Endothelial cell of umbilical vein (primary cell): ENCODE measurements at regions not wholly inside any gene's neighbourhood (a gene's known extent, or its start where the extent isn't known, plus 50 kb on each side); places are given as distances from the start of the nearest gene placed in this dataset.

ENCODE experiments used
- BruUV-seq: library from RNA; stranded (reverse); fragments of 400-500 nt; replicated peaks from 2 replicates; lab custom pipeline; 2021; lab: Mats Ljungman, UMichigan
- CTCF ChIA-PET: fragments of 300-600, 350-600 bp; sonication (Branson Sonifier 250); formaldehyde crosslinking; loops from one replicate; lab custom pipeline; 2021; ENCODE audit warnings: antibody characterized with exemption, inconsistent platforms; lab: Charles Lee
- POLR2A ChIA-PET: fragments of 300-600, 350-600 bp; sonication (Branson Sonifier 250); formaldehyde crosslinking; loops from one replicate; lab custom pipeline; 2021; ENCODE audit warnings: antibody characterized with exemption, inconsistent platforms; lab: Charles Lee
- DNase-seq: peaks from one replicate; pipeline ENCODE4 v3.0.0-alpha.2; 2011; ENCODE audit warnings: low read depth, low spot score
- FAIRE-seq: peaks from 2 replicates; lab custom pipeline; 2011; peaks lifted over from hg19 to GRCh38; lab: Jason Lieb, UNC
- H2AFZ ChIP-seq: 2 replicates; pipeline ENCODE4 v1.6.0; 2012; ENCODE audit warnings: low read depth, low read length, control low read depth, inconsistent platforms
- H3K27ac ChIP-seq: 2 replicates; pipeline ENCODE4 v1.5.1; 2011; ENCODE audit warnings: low read depth, mild to moderate bottlenecking, control low read depth, low read length, moderate library complexity; ENCODE audit not compliant: insufficient read depth
- H3K27me3 ChIP-seq, 2 experiments: 2 replicates each; pipeline versions ENCODE4 v1.6.0 to v1.6.1; 2011; ENCODE audit warnings: low read length in 2 of 2, mixed read lengths in 1 of 2; ENCODE audit not compliant: control insufficient read depth in 2 of 2, insufficient read depth in 2 of 2
- H3K36me3 ChIP-seq, 2 experiments: 2 replicates in 1 of 2; 3 replicates in 1 of 2; pipeline ENCODE4 v1.5.1; 2011; ENCODE audit warnings: low read length in 2 of 2, mild to moderate bottlenecking in 1 of 2, moderate library complexity in 1 of 2; ENCODE audit not compliant: control insufficient read depth in 2 of 2, insufficient read depth in 2 of 2; ENCODE audit errors: extremely low read depth in 1 of 2
- H3K4me1 ChIP-seq: 3 replicates; pipeline ENCODE4 v1.5.1; 2011; ENCODE audit warnings: mild to moderate bottlenecking, low read length; ENCODE audit not compliant: control insufficient read depth, insufficient read depth; ENCODE audit errors: extremely low read depth
- H3K4me2 ChIP-seq: 2 replicates; pipeline ENCODE4 v1.6.1; 2011; ENCODE audit warnings: low read length, control low read depth, mixed read lengths; ENCODE audit not compliant: insufficient read depth
- H3K4me3 ChIP-seq, 3 experiments: fragments of 200-600 bp in 1 of 3; sonication (generic), shearing (Covaris generic) in 1 of 3; replicated peaks in 1 of 3; 2 replicates each; pipeline ENCODE4 v1.5.1; 2011 to 2016; ENCODE audit warnings: control low read depth in 3 of 3, low read length in 3 of 3, mild to moderate bottlenecking in 2 of 3, inconsistent platforms in 1 of 3, low read depth in 1 of 3, moderate library complexity in 1 of 3; ENCODE audit not compliant: insufficient read depth in 1 of 3
- H3K79me2 ChIP-seq: 2 replicates; pipeline ENCODE4 v1.6.0; 2012; ENCODE audit warnings: low read length, inconsistent platforms; ENCODE audit not compliant: control insufficient read depth, insufficient read depth
- H3K9ac ChIP-seq: replicated peaks from 2 replicates; pipeline ENCODE3; 2011; ENCODE audit warnings: low read length, control low read depth; ENCODE audit not compliant: insufficient read depth; ENCODE audit errors: extremely low read depth
- H3K9me1 ChIP-seq: replicated peaks from 3 replicates; pipeline ENCODE4 v1.6.0; 2011; ENCODE audit warnings: mild to moderate bottlenecking, low read length; ENCODE audit not compliant: control insufficient read depth, insufficient read depth; ENCODE audit errors: extremely low read depth
- H3K9me3 ChIP-seq: replicated peaks from 2 replicates; pipeline ENCODE4 v1.5.1; 2012; ENCODE audit warnings: low read length, inconsistent platforms; ENCODE audit not compliant: control insufficient read depth, insufficient read depth
- H4K20me1 ChIP-seq: replicated peaks from 2 replicates; pipeline ENCODE3; 2011; ENCODE audit warnings: mild to moderate bottlenecking, low read length; ENCODE audit not compliant: control insufficient read depth, insufficient read depth; ENCODE audit errors: extremely low read depth
- CTCF ChIP-seq, 2 donors: IDR thresholded peaks; 1 replicate in 1 of 2; 2 replicates in 1 of 2; pipeline ENCODE4 v1.5.1; 2011; ENCODE audit warnings: low read length in 2 of 2, mild to moderate bottlenecking in 2 of 2, moderate library complexity in 2 of 2, control low read depth in 1 of 2, inconsistent platforms in 1 of 2, low read depth in 1 of 2; ENCODE audit not compliant: insufficient read depth in 1 of 2; ENCODE audit errors: extremely low read depth in 1 of 2
- EZH2 ChIP-seq: IDR thresholded peaks from 2 replicates; pipeline ENCODE4 v1.6.1; 2012; ENCODE audit warnings: borderline replicate concordance, low read depth, mild to moderate bottlenecking, moderate library complexity, low read length, inconsistent platforms; ENCODE audit not compliant: severe bottlenecking
- FOS ChIP-seq: IDR thresholded peaks from 2 replicates; pipeline ENCODE4 v1.6.1; 2011; ENCODE audit warnings: mild to moderate bottlenecking, low read length, moderate library complexity, borderline replicate concordance; ENCODE audit not compliant: insufficient read depth
- GATA2 ChIP-seq: IDR thresholded peaks from 2 replicates; pipeline ENCODE4 v1.7.0; 2011; ENCODE audit warnings: low read depth, mild to moderate bottlenecking, moderate library complexity, mixed read lengths, low read length; ENCODE audit not compliant: insufficient read length, insufficient read depth
- JUN ChIP-seq: IDR thresholded peaks from 2 replicates; pipeline ENCODE4 v1.6.1; 2011; ENCODE audit warnings: borderline replicate concordance, low read depth; ENCODE audit not compliant: insufficient read length, insufficient read depth
- MYC ChIP-seq: IDR thresholded peaks from one replicate; pipeline ENCODE4 v1.6.1; 2011; ENCODE audit warnings: mild to moderate bottlenecking, low read depth, low read length
- POLR2A ChIP-seq: IDR thresholded peaks from 2 replicates; pipeline ENCODE4 v1.6.1; 2012; ENCODE audit warnings: low read depth, mild to moderate bottlenecking, control low read depth, low read length
- POLR2AphosphoS5 ChIP-seq: IDR thresholded peaks from 2 replicates; pipeline ENCODE4 v1.6.1; 2012; ENCODE audit warnings: low read depth, mild to moderate bottlenecking, control low read depth, low read length, moderate library complexity; ENCODE audit not compliant: insufficient read depth
- dilution Hi-C: fragments of 300-500 bp; cut with MboI; formaldehyde crosslinking; loops from one replicate; pipeline ENCODE4 v1.15.0; 2019; ENCODE audit warnings: low sequenced_read_pairs; ENCODE audit not compliant: extremely low pct_ligation_motif_present
- intact Hi-C: fragments of 100-400 bp; cut with micrococcal nuclease; formaldehyde crosslinking; loops from one replicate; pipeline ENCODE4 v1.10.0; 2022
- TF ChIP-seq, protein P1 (sequence below): IDR thresholded peaks from 2 replicates; pipeline ENCODE4 v1.6.1; 2011; ENCODE audit not compliant: insufficient read depth, insufficient read length

DNA sequence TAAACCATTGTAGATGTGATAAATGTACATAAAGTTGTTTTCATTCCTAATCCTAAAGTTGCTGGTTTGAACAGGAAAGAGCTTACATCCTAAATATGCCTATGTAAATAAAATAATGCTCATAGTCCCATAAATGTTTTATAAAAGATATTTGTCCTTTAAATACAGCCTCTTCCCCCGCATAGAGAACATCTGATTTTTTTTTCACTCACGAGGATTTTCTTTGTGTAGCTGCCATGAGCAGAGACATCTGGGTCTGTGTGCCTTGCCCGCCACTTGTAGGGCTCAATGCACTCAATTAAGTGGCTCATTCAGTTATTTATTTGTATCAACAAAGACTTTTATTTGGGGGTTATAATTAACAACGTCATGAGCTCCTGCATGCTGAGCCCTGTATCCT lies 72.8 kb downstream of the SOWAHC start:
- no peak overlapping the region for H3K9ac ChIP-seq
- H3K4me3 ChIP-seq: no peak overlapping the region
- TF ChIP-seq EZH2: no peak
- no peak for TF ChIP-seq POLR2AphosphoS5
- TF ChIP-seq MYC: no peak
- intact Hi-C loops: no loop called here
- no peaks in the 10 kb centered on the region for H3K9me3 ChIP-seq
- no peak overlapping the region for H2AFZ ChIP-seq
- ChIA-PET POLR2A (no interaction called here), CTCF (no interaction called here)
- no peak overlapping the region for H3K4me2 ChIP-seq
- BruUV-seq: no TSS peak
- H4K20me1 ChIP-seq: no peaks in the 10 kb centered on the region
- no peak overlapping the region for H3K27ac ChIP-seq
- H3K27me3 ChIP-seq: no peaks in the 10 kb centered on the region
- no peaks in the 10 kb centered on the region for H3K79me2 ChIP-seq
- H3K4me1 ChIP-seq: no peaks in the 10 kb centered on the region
- dilution Hi-C loops: no loop called here
- no peak for FAIRE-seq
- no peaks in the 10 kb centered on the region for H3K9me1 ChIP-seq
- no peaks in the 10 kb centered on the region for H3K36me3 ChIP-seq
- no peak for DNase-seq

GRCh38 chr2:109689182-109689930 lies 75.2 kb downstream of the SOWAHC start:
- ChIA-PET POLR2A (no interaction called here), CTCF (interaction anchor here (1.6 kb wide), 1 partner anchor 47 kb away, joined by 6 read pairs; no protein-coding TSS in a partner anchor)
- H3K4me2 ChIP-seq: no peak overlapping the region
- H2AFZ ChIP-seq: no peak overlapping the region
- no peaks in the 10 kb centered on the region for H3K9me3 ChIP-seq
- dilution Hi-C loops (no loop called here), intact Hi-C loops (no loop called here)
- H3K9ac ChIP-seq: no peak overlapping the region
- DNase-seq (no peak), FAIRE-seq (no peak)
- H3K4me1 ChIP-seq: no peaks in the 10 kb centered on the region
- BruUV-seq: no TSS peak
- H3K9me1 ChIP-seq: no peaks in the 10 kb centered on the region
- H3K27me3 ChIP-seq: peaks cover 0 to 2% of the 10 kb centered on the region in 2 experiments
- no peak overlapping the region for H3K4me3 ChIP-seq
- H4K20me1 ChIP-seq: no peaks in the 10 kb centered on the region
- H3K27ac ChIP-seq: no peak overlapping the region
- H3K36me3 ChIP-seq: no peaks in the 10 kb centered on the region
- TF ChIP-seq GATA2 (no peak), JUN (no peak), MYC (no peak), POLR2AphosphoS5 (no peak), EZH2 (no peak), FOS (no peak), CTCF (IDR thresholded peaks at IDR 0.05; ENCODE audit: extremely low read depth in 1 of 2, insufficient read depth in 1 of 2, low read depth in 1 of 2, low read length in 2 of 2) (no peak), POLR2A (no peak)
- TF ChIP-seq, protein P1, sequence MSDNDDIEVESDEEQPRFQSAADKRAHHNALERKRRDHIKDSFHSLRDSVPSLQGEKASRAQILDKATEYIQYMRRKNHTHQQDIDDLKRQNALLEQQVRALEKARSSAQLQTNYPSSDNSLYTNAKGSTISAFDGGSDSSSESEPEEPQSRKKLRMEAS: no peak
- H3K79me2 ChIP-seq: no peaks in the 10 kb centered on the region
